Liver (tissue), 8 donors: ENCODE measurements at regions not wholly inside any gene's neighbourhood (a gene's known extent, or its start where the extent isn't known, plus 50 kb on each side); places are given as distances from the start of the nearest gene placed in this dataset.

Source experiments
- DNase-seq: peaks from one replicate; pipeline ENCODE4 v3.0.0-alpha.2; 2017; ENCODE audit warnings: low spot score
- H3K27ac ChIP-seq, 2 donors: one replicate each; pipeline ENCODE4 v1.7.0; 2013; ENCODE audit warnings: inconsistent platforms in 2 of 2, low read length in 2 of 2, control low read depth in 1 of 2, low read depth in 1 of 2, mild to moderate bottlenecking in 1 of 2
- H3K27me3 ChIP-seq, 4 donors: one replicate each; pipeline versions ENCODE4 v1.6.1 to v1.7.0; 2013; ENCODE audit warnings: low read length in 3 of 4, inconsistent platforms in 1 of 4, mild to moderate bottlenecking in 1 of 4, moderate library complexity in 1 of 4; ENCODE audit not compliant: control insufficient read depth in 4 of 4, insufficient read depth in 4 of 4
- H3K36me3 ChIP-seq, 4 donors: one replicate each; pipeline versions ENCODE4 v1.6.1 to v1.7.0; 2013; ENCODE audit warnings: low read length in 3 of 4, mild to moderate bottlenecking in 3 of 4, low read depth in 1 of 4, moderate library complexity in 1 of 4; ENCODE audit not compliant: control insufficient read depth in 4 of 4, insufficient read depth in 3 of 4
- H3K4me1 ChIP-seq, 4 donors: one replicate each; pipeline versions ENCODE4 v1.6.1 to v1.7.0; 2013; ENCODE audit warnings: low read length in 3 of 4, mild to moderate bottlenecking in 3 of 4, moderate library complexity in 1 of 4; ENCODE audit not compliant: control insufficient read depth in 4 of 4, insufficient read depth in 4 of 4
- H3K4me3 ChIP-seq, 3 donors: one replicate each; pipeline versions ENCODE4 v1.6.1 to v1.7.0; 2013; ENCODE audit warnings: low read length in 3 of 3, control low read depth in 1 of 3, low read depth in 1 of 3, mild to moderate bottlenecking in 1 of 3
- H3K9ac ChIP-seq, 2 donors: one replicate each; pipeline ENCODE4 v1.7.0; 2013; ENCODE audit warnings: low read length in 2 of 2, mild to moderate bottlenecking in 2 of 2, moderate library complexity in 2 of 2, control low read depth in 1 of 2, low read depth in 1 of 2
- H3K9me3 ChIP-seq, 4 donors: one replicate each; pipeline versions ENCODE4 v1.6.1 to v1.7.0; 2013; ENCODE audit warnings: low read length in 3 of 4; ENCODE audit not compliant: control insufficient read depth in 4 of 4
- EGR1 ChIP-seq, 2 donors: IDR thresholded peaks; 2 replicates each; pipeline ENCODE4 v1.6.1; 2016 to 2018; ENCODE audit warnings: antibody characterized with exemption in 2 of 2, low read depth in 2 of 2
- FOXA1 ChIP-seq: IDR thresholded peaks from 2 replicates; pipeline ENCODE4 v1.6.1; 2016; ENCODE audit warnings: antibody characterized with exemption
- GABPA ChIP-seq, 2 donors: IDR thresholded peaks in 1 of 2; conservative IDR thresholded peaks in 1 of 2; 2 replicates each; pipeline ENCODE4 v1.6.1; 2016; ENCODE audit warnings: antibody characterized with exemption in 2 of 2, mild to moderate bottlenecking in 1 of 2, moderate library complexity in 1 of 2
- HNF4A ChIP-seq, 2 donors: conservative IDR thresholded peaks; 2 replicates each; pipeline ENCODE4 v1.6.1; 2016; ENCODE audit warnings: antibody characterized with exemption in 2 of 2, mild to moderate bottlenecking in 2 of 2
- HNF4G ChIP-seq: IDR thresholded peaks from 2 replicates; pipeline ENCODE4 v1.6.1; 2016; ENCODE audit warnings: antibody characterized with exemption
- JUND ChIP-seq, 2 donors: IDR thresholded peaks; 2 replicates each; pipeline ENCODE4 v1.6.1; 2016; ENCODE audit warnings: antibody characterized with exemption in 2 of 2
- NR2F2 ChIP-seq: IDR thresholded peaks from 2 replicates; pipeline ENCODE4 v1.6.1; 2016; ENCODE audit warnings: antibody characterized with exemption
- RAD21 ChIP-seq, 2 donors: IDR thresholded peaks; 2 replicates each; pipeline ENCODE4 v1.6.1; 2016; ENCODE audit warnings: antibody characterized with exemption in 2 of 2, mild to moderate bottlenecking in 2 of 2
- RXRA ChIP-seq, 2 donors: IDR thresholded peaks; 2 replicates each; pipeline ENCODE4 v1.6.1; 2017 to 2018; ENCODE audit warnings: antibody characterized with exemption in 2 of 2, mild to moderate bottlenecking in 1 of 2
- SP1 ChIP-seq: IDR thresholded peaks from 2 replicates; pipeline ENCODE4 v1.6.1; 2018; ENCODE audit warnings: antibody characterized with exemption, mild to moderate bottlenecking
- TAF1 ChIP-seq: conservative IDR thresholded peaks from 2 replicates; pipeline ENCODE4 v1.6.1; 2016; ENCODE audit warnings: antibody characterized with exemption, mild to moderate bottlenecking
- WGBS: extraction: QIAGEN DNeasy Blood & Tissue Kit; methylation state at CpG from one replicate; pipeline ENCODE4 v1.1.7; 2013; 5-methylcytosine and 5-hydroxymethylcytosine counted together
- TF ChIP-seq, protein P1 (sequence below): IDR thresholded peaks from 2 replicates; pipeline ENCODE4 v1.6.1; 2016; ENCODE audit warnings: antibody characterized with exemption
- TF ChIP-seq, protein P2 (sequence below): fragments of 150-350 bp; IDR thresholded peaks from 2 replicates; pipeline ENCODE4 v1.5.1; 2017; ENCODE audit warnings: improper control_type of control experiment, low read depth, low read length; ENCODE audit not compliant: missing input control
- TF ChIP-seq, protein P3 (sequence below): IDR thresholded peaks from 2 replicates; pipeline ENCODE4 v1.6.1; 2016; ENCODE audit warnings: antibody characterized with exemption
- TF ChIP-seq, protein P4 (sequence below): IDR thresholded peaks from 2 replicates; pipeline ENCODE4 v1.6.1; 2016; ENCODE audit warnings: antibody characterized with exemption
- TF ChIP-seq, protein P5 (sequence below): IDR thresholded peaks from 2 replicates; pipeline ENCODE4 v1.6.1; 2016; ENCODE audit warnings: antibody characterized with exemption, mild to moderate bottlenecking
- donor health status: healthy.
- donor health status: healthy.
- donor health status: healthy.
- donor health status: healthy.
- donor health status: healthy.

DNA sequence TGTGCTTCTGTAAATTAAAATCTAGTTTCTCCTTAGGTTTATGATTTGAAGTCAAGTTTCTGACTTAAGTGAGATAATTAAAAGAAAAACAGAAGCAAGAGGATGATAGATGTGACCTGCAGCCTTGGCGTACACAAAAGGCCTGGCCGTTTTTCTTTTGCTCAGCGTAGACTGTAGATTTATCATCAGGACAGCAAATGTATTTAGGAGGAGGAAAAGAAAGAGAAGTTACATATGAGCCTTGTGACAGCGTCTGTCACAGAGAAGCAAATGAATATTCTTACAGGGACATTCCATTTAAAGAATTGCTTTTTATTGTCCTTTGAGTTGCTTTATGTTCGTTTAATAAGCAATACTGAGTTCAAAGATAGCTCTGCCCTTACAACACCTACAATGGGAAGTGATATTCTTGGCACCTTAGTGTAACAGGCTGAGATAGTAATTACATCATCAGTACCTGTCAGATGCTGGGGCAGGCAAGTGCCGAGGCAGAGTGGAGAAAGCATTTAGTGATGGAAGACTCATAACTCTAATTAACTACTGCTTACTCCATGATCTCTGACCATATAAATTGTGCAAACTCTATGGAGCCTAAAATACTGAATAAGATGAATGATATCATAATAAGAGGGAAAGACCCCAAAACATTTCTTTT is 311.5 kb downstream of the MFSD1 start (continued):
- TF ChIP-seq, protein P1, sequence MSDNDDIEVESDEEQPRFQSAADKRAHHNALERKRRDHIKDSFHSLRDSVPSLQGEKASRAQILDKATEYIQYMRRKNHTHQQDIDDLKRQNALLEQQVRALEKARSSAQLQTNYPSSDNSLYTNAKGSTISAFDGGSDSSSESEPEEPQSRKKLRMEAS: no peak
- TF ChIP-seq TAF1 (no peak), RXRA (IDR thresholded peaks at IDR 0.05) (no peak)
- TF ChIP-seq, protein P2, sequence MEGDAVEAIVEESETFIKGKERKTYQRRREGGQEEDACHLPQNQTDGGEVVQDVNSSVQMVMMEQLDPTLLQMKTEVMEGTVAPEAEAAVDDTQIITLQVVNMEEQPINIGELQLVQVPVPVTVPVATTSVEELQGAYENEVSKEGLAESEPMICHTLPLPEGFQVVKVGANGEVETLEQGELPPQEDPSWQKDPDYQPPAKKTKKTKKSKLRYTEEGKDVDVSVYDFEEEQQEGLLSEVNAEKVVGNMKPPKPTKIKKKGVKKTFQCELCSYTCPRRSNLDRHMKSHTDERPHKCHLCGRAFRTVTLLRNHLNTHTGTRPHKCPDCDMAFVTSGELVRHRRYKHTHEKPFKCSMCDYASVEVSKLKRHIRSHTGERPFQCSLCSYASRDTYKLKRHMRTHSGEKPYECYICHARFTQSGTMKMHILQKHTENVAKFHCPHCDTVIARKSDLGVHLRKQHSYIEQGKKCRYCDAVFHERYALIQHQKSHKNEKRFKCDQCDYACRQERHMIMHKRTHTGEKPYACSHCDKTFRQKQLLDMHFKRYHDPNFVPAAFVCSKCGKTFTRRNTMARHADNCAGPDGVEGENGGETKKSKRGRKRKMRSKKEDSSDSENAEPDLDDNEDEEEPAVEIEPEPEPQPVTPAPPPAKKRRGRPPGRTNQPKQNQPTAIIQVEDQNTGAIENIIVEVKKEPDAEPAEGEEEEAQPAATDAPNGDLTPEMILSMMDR: no peak

DNA sequence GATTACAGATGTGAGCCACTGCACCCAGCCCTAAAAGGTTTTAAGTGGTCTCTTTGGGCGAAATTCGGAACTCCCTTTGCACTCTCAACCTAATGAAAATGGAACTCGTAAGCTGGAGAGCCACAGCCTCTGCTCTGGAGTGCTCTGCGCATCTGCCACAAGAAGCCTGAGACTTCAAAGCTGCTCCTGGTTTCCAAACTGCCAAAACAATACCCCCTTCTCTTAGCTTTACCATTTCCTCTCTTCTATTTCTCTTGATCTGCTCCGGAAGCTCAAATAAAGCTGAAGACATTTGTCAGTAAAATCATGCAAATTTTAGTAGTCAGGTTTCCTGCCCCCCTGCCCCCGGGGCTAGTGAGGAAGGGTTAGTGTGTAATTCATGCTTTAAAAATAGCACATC is 312.7 kb downstream of the MFSD1 start:
- no peak for DNase-seq
- WGBS: 68% methylated on average over 6 of the region's 6 CpGs
- H3K9ac ChIP-seq: no peak overlapping the region
- H3K4me1 ChIP-seq: no peaks in the 10 kb centered on the region
- TF ChIP-seq HNF4G (no peak), GABPA (IDR thresholded peaks at IDR 0.05 in 1 of 2, conservative IDR thresholded peaks at IDR 0.05 in 1 of 2) (no peak), TAF1 (no peak), FOXA1 (no peak), HNF4A (conservative IDR thresholded peaks at IDR 0.05) (no peak), RAD21 (IDR thresholded peaks at IDR 0.05) (no peak), NR2F2 (no peak), EGR1 (IDR thresholded peaks at IDR 0.05; ENCODE audit: low read depth in 2 of 2) (no peak), RXRA (IDR thresholded peaks at IDR 0.05) (no peak), JUND (IDR thresholded peaks at IDR 0.05) (no peak), SP1 (no peak)
- TF ChIP-seq, protein P3, sequence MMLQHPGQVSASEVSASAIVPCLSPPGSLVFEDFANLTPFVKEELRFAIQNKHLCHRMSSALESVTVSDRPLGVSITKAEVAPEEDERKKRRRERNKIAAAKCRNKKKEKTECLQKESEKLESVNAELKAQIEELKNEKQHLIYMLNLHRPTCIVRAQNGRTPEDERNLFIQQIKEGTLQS: no peak
- TF ChIP-seq, protein P4, sequence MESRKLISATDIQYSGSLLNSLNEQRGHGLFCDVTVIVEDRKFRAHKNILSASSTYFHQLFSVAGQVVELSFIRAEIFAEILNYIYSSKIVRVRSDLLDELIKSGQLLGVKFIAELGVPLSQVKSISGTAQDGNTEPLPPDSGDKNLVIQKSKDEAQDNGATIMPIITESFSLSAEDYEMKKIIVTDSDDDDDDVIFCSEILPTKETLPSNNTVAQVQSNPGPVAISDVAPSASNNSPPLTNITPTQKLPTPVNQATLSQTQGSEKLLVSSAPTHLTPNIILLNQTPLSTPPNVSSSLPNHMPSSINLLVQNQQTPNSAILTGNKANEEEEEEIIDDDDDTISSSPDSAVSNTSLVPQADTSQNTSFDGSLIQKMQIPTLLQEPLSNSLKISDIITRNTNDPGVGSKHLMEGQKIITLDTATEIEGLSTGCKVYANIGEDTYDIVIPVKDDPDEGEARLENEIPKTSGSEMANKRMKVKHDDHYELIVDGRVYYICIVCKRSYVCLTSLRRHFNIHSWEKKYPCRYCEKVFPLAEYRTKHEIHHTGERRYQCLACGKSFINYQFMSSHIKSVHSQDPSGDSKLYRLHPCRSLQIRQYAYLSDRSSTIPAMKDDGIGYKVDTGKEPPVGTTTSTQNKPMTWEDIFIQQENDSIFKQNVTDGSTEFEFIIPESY: no peak
- TF ChIP-seq, protein P5, sequence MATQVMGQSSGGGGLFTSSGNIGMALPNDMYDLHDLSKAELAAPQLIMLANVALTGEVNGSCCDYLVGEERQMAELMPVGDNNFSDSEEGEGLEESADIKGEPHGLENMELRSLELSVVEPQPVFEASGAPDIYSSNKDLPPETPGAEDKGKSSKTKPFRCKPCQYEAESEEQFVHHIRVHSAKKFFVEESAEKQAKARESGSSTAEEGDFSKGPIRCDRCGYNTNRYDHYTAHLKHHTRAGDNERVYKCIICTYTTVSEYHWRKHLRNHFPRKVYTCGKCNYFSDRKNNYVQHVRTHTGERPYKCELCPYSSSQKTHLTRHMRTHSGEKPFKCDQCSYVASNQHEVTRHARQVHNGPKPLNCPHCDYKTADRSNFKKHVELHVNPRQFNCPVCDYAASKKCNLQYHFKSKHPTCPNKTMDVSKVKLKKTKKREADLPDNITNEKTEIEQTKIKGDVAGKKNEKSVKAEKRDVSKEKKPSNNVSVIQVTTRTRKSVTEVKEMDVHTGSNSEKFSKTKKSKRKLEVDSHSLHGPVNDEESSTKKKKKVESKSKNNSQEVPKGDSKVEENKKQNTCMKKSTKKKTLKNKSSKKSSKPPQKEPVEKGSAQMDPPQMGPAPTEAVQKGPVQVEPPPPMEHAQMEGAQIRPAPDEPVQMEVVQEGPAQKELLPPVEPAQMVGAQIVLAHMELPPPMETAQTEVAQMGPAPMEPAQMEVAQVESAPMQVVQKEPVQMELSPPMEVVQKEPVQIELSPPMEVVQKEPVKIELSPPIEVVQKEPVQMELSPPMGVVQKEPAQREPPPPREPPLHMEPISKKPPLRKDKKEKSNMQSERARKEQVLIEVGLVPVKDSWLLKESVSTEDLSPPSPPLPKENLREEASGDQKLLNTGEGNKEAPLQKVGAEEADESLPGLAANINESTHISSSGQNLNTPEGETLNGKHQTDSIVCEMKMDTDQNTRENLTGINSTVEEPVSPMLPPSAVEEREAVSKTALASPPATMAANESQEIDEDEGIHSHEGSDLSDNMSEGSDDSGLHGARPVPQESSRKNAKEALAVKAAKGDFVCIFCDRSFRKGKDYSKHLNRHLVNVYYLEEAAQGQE: no peak
- TF ChIP-seq, protein P1: no peak
- no peak overlapping the region for H3K27ac ChIP-seq
- H3K27me3 ChIP-seq: no peaks in the 10 kb centered on the region
- H3K9me3 ChIP-seq: no peaks in the 10 kb centered on the region
- no peak overlapping the region for H3K4me3 ChIP-seq
- no peaks in the 10 kb centered on the region for H3K36me3 ChIP-seq
